HG02623 (cell line): ENCODE measurements at regions not wholly inside any gene's neighbourhood (a gene's known extent, or its start where the extent isn't known, plus 50 kb on each side); places are given as distances from the start of the nearest gene placed in this dataset.

ENCODE experiments used
- ATAC-seq: cut with Tn5 transposase; IDR thresholded peaks from one replicate; pipeline ENCODE4 v1.9.1; 2021; ENCODE audit warnings: moderate library complexity; ENCODE audit not compliant: unreplicated experiment

GRCh38 chr19:27792576-27793127, 1420.3 kb downstream of the UQCRFS1 start:
- no peak for ATAC-seq

DNA sequence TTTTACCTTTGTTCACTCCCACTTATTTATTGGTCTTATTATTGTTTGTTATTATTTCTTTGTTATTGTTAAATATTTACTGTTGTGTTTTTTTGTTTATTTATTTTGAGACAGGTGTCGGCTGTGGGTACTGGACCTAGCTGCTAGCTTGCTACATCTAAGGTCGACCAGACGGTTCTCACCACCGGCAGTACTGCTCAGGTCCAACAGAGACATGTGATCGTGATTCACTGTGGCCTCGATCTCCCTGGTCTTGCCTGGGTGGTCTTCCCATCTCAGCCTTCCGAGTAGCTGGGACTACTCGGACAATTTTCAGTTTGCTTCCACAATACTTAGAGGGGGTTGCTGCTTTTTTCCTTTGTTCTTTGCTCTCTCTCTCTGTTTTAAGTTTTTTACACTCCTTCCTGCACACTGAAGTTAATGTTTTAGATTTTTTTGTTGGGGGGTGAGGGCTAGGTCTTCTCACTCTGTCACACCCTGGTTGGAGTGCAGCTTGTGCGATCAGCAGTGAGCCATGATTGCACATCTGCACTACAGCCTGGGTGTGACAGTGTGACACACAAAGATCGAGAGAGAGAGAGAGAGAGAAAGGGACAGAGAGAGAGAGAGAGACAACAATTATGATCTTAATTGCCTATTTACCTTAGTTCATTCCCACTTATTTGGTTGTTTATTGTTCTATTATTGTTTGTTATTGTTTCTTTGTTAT, 1432.4 kb downstream of the UQCRFS1 start:
- ATAC-seq: no peak

DNA sequence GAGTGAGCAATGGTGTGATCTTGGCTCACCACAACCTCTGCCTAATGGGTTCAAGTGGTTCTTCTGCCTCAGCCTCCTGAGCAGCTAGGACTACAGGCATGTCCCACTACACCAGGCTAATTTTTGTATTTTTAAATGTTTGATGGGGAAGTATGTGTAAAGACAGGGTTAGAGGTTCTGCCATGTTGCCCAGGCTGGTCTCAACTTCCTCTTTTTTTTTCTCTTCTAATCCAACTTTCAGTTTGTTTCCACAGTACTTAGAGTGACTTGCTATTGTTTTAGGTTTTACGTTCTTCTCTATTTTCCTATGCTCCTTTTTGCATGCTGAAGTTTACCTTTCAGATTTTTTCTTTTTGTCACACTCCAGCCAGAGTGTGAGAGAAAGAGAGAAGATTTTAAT, 1433.0 kb downstream of the UQCRFS1 start:
- no peak for ATAC-seq

DNA sequence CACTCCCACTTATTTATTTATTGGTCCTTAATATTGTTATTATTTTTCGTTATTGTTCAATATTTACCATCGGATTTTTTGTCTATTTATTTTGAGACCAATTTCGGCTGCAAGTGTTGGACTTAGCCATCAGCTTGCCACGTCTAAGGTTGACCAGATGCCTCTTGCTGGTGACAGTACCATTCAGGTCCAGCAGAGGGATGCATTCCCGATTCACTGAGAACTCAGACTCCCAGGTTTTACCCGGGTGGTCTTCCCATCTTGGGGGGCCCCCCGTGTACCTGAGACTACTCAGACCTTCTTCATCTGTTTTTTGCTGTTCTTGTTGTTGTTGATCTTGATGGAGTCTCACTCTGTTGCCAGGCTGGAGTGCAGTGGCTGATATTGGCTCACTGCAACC, 1435.2 kb downstream of the UQCRFS1 start:
- ATAC-seq: no peak

GRCh38 chr19:27777242-27777641, 1435.7 kb downstream of the UQCRFS1 start:
- ATAC-seq: no peak

DNA sequence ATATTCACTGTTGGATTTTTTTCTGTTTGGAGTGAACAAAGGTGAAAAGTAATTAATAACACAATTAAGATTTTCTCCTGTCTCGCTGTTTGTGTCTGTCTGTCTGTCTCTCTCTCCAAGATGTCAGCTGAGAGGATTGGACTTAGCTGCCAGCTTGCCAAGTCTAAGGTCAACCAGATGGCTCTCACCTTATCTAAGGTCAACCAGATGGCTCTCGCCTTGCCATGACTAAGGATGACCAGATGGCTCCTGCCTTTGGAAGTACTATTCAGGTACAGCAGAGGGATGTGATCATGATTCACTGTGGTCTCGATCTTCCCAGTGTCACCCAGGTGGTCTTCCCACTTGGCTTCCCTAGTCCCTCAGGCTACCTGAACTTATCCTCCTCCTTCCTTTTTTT, 1436.4 kb downstream of the UQCRFS1 start:
- ATAC-seq: no peak

- ATAC-seq: no peak
These were observed 1436.9 kb downstream of the UQCRFS1 start for GRCh38 chr19:27776020-27776419.

GRCh38 chr19:27775395-27775794, 1437.6 kb downstream of the UQCRFS1 start:
- no peak for ATAC-seq

- ATAC-seq: no peak
These were observed 1438.1 kb downstream of the UQCRFS1 start for GRCh38 chr19:27774827-27775226.

- no peak for ATAC-seq
These were observed 1438.6 kb downstream of the UQCRFS1 start for GRCh38 chr19:27774337-27774736.

GRCh38 chr19:27773318-27774094, 1439.4 kb downstream of the UQCRFS1 start:
- ATAC-seq: no peak

DNA sequence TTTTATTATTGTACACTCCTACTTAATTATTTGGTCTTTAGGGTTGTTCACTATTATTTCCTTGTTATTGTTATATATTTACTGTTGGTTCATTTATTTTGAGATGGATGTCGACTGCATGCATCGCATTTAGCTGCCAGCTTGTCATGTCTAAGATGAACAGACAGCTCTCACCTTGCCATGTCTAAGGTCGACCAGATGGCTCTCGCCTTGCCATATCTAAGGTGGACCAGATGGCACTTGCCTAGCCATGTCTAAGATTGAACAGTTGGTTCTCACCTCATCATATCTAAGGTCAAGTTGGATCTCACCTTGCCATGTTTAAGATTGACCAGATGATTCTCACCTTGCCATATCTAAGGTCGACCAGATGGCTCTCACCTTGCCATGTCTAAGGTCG, 1440.9 kb downstream of the UQCRFS1 start:
- ATAC-seq: no peak

DNA sequence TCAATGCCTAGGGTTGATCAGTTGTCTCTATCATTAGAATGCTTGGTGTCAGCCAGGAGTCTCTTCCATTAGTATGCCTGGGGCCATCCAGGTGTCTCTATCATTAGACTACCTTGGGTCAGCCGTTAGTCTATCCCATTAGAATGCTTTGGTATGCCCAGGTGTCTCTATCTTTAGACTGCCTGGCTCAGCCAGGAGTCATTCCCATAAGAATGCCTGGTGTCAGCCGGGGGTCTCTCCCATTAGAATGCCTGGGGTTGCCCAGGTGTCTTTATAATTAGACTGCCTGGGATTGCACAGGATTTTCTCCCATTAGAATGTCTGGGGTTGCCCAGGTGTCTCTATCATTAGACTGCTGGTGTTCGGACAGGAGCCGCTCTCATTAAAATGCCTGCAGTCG, 1442.9 kb downstream of the UQCRFS1 start:
- ATAC-seq: no peak

DNA sequence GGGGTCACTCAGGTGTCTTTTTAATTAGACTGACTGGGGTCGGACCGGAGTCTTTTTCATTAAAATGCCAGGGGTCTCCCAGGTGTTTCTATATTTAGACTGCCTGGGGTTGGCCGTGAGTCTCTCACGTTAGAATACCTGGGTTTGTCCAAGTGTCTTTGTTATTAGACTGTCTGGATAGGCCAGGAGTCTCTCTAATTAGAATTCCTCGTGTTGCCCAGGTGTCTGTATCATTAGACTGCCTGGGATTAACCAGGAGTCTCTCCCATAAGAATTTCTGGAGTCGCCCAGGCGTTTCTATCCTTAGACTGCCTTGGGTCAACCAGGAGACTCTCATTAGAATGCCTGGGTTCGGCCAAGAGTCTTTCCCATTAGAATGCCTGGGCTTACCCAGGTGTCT, 1445.7 kb downstream of the UQCRFS1 start:
- ATAC-seq: no peak

GRCh38 chr19:27765912-27766725, 1446.8 kb downstream of the UQCRFS1 start:
- ATAC-seq: no peak

DNA sequence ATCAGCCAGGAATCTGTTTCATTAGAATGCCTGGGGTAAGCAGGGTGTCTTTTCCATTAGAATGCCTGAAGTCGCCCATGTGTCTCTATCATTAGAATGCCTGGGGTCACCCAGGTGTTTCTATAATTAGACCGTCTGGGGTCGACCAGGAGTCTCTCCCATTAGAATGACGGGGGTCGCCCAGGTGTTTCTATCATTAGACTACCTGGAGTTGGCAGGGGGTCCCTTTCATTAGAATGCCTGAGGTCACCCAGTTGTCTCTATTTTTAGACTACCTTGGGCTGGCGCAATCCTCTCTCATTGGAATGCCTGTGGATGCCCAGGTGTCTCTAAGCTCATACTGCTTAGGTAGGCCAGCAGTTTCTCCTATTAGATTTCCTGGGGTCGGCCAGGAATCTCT, 1447.6 kb downstream of the UQCRFS1 start:
- ATAC-seq: no peak

GRCh38 chr19:27764186-27764804, 1448.7 kb downstream of the UQCRFS1 start:
- no peak for ATAC-seq

DNA sequence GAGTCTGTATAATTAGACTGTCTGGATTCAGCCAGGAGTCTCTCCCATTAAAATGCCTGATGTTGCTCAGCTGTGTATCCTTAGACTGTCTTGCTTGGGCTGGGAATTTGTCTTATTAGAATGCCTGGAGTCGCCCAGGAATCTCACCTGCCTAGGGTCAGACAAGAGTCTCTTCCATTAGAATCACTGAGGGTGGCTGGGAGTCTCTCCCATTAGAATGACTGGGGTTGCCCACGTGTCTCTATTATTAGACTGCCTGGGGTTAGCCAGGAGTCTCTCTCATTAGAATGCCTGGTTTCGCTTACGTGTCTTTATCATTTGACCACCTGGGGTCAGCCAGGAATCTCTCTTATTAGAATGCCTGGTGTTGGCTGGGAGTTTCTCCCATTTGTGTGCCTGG, 1450.0 kb downstream of the UQCRFS1 start:
- no peak for ATAC-seq

- no peak for ATAC-seq
These were observed 1453.1 kb downstream of the UQCRFS1 start for GRCh38 chr19:27759896-27760295.

DNA sequence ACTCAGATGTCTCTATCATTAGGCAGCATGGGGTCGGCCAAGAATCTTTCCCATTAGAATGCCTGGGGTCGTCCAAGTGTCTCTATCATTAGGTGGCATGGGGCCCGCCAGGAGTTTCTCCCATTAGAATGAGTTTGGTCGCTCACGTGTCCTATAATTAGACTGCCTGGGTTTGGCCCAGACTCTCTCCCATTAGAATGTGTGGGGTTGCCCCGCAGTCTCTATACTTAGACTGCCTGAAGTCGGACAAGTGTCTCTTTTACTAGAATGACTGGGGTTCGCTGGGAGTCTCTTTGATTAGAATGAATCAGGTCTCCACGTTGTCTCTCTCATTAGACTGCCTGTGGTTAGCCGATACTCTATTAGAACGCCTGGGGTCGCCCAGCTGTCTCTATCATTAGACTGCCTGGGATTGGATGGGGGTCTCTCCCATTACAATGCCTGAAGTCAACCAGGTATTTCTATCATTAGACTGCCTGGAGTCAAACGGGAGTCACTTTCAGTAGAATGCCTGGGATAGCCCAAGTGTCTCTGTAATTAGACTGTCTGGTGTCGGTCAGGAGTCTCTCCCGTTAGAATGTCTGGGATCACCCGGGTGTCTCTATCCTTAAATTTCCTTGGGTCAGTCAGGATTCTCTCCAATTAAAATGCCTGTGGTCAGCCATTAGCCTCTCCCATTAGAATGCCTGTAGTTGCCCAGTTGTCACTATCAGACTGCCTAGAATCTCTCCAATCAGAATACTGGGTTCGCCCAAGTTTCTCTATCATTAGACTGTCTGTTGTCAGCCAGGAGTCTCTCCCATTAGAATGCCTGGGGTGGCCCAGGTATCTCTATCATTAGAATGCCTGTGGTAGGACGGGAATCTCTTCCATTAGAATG, 1454.1 kb downstream of the UQCRFS1 start:
- ATAC-seq: no peak
